ENCODE measurements at regions not wholly inside any gene's neighbourhood (a gene's known extent, or its start where the extent isn't known, plus 50 kb on each side); places are given as distances from the start of the nearest gene placed in this dataset.

DNA sequence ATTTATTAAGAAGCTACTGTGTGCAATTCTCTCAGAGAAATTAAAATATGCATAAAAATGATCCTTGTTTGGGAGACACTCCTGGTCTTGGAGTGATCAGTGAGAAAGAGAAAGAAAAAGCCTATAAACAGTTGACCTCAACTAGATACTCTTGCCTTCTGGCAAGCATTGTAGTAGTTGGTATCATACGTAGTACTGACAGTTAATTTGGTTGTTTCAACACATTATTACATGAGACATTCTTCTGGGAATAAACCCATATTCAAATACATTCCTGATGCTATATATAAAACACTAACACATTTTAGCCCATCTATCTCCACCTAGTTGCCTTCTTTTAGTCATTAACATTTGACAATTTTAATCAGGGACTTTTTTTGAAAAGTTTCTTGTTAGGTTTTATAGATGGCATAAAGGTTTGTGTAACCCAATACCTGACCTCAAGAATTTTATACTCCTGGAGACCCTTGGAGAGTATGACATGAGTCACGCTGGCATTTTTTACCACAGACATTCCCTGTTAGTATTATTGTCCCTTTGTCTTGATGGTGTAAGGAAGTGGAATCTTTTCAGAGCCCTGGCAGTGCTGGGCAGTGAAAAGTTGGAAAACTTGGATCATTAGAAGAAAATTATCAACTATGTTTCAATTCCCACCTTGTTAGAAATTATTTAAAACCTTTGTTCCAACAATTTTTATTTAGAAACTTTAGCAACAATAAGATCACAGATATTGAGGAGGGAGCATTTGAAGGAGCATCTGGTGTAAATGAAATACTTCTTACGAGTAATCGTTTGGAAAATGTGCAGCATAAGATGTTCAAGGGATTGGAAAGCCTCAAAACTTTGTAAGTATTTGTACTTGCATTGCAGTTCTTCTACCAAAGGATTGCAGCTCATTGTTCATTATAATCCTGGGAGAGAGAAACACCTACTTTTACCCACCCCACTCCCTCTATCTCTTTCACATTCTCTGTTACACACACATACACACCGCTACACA is 167.1 kb upstream of the PACRGL start:
- DNase-seq = no peak

DNA sequence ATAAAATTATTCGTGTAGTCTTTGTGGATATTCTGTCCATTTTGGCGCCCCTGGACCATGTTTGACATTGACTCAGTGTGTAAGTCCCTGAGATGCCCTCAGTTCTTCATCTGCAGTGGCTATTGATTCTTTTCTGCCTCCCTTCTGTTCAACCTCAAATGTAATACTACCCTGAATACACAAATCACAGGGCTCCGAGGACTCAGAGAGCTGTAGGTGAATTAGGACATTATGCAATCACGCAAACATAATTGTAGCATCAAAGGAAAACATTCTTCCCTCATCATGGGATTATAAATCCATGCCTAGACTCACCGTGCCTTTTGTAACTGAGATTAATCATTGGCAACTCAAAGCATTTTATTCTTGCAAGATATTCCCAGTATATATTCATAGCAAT is 161.4 kb upstream of the PACRGL start:
- no peak for DNase-seq

DNA sequence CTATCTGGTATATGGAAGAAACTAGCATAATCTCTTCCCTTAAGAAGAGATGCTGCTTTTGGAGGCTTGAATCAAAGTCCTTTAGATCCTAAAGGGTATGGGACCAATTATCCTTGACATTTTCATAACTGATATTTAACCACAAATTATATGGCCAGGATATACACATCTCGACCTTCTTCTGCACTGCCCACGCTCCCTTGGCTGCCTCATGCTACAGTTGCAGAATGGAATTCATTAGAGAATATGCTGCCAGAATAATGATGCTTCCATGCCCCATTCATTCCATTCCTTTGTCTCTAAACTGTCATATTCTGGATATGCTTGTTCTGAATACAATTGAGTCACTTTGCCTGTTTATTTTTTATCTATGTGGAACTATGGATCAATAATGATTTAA is 157.1 kb upstream of the PACRGL start:
- no peak for DNase-seq

DNA sequence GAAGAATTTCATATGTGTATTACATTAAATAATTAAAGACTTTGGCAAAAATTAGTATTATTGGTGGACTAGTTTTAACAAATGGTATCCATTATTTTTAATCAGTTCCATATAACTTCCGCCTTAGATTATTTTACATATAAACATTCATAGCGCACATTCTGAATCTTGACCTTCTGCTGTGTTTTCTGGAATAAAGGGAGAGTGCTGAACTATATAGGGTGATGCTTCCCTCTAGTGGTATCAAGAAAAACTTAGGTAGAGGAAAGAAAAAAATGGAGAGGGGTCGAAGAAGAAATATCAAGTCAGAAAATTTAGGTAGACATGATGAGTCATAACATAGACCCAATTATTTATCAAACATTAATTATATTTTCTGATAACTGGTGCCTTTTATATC is 155.6 kb upstream of the PACRGL start:
- peak; percentile 48 for DNase-seq

DNA sequence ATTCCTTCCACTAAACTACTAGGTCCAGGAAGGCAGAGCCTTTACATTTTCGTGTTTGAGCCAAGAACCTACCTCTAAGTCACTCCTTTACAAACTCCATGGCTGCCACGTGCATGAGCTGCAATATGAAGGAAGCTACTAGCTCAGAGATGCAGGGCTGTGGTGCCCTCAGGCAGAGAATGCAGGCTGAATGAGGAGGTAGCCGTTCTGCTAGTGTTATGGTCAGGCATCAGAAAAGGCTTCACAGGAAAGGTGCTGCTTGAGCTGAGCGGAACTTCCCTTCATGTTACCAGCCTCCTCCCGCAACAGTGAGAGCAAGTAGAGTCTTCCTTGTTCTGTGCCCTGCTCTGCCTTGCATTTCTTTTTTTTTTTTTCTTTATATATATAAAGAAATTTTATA is 148.3 kb upstream of the PACRGL start:
- no peak for DNase-seq

DNA sequence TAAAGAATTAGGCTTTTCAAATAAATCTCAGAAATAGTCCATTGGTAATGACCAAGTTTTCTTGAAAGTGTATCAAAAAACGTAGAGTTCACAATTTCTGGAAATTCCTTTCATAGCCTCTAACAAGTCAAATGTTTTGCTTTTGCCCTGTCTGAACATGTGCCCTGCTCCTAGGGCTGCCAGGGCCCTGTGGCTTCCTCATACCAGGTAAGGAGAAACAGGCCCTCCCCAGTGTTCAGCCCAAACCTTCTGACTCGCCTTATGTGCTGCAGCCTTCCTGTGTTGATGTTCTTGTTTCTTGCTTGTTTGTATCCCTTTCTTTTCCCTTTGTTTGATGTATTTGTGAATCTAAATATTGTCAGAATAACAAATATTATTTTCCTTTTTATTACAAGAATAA is 146.1 kb upstream of the PACRGL start:
- DNase-seq = no peak

DNA sequence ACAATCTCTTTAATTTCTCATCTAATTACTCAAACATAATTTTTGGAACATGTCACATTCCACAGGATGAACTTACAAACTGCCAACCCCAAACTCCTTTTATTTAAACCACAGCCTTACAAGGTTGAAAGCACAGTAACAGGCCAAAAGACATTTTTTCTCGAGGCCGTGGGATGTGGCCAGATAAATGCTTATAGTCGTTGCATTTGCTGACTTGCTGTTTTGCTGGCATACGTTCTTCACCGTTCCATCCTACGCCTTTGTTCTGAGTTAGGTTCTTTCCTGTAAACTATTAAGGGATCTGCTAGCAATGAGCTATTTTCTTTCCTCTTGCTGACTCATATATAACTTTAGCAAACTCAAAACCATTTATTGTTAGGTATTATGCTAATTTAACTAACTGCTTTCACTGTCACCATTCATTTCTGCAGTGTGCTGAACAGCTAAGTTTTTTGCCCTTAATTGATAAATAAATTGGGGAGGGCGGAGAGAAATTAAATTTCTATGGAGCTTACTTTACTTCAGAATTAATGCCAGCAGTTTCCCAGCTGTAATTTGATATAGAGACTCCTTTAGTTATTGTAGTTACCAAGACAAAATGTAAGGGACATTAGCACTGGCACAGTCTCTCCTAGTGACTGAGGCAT is 135.1 kb upstream of the PACRGL start:
- DNase-seq = no peak

DNA sequence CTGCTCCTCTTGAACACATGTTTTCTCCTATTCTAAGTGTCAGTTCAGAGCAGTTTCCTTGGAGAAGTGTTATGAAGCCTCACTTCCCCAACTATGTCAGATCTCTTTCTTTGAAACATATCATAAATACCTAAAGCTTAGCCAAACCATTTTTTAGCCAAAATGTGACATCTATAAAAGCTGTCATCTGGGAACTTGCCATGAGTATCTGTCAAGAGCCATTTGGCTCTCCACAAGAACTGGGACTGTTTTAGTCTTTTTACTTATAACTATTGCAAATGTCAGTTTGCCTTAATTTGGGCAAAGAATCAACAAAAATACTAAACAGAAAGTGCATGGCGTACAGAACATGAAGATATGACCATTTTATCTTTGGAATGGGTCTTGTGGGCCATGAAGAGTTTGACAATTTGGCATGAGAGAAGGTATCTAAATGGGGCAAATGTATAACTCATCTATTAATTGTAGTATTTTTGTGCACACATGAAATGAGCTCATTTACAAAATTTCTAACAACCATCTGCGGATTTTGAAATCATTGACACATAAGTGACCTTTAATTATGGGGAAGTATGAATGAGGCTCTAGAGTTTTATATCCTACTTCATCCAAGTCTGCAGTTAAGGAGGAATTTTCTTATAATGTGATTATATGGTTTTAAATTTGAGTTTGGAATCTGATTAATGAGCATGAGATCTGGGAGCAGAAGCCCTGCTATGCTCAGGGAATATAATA is 129.1 kb upstream of the PACRGL start:
- DNase-seq = no peak

DNA sequence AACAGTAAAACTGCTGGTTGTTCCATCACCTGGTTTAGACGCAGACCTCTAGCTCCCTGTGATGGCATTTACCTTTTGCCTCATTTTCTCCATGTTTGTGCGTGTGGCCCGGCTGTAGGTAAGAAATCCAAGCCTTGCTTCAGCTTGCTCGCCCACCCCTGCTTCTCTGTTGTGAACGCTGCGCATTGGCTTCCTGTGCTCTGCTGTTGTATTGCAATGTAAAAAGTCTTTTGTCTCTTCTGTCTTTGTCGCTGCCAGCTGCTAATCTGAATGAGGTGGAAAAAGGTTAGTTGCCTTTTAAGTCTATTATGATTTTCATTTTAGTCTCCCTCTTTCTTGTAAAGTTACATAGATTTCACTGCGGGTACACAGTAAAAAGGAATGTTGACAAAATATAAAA is 127.3 kb upstream of the PACRGL start:
- no peak for DNase-seq

DNA sequence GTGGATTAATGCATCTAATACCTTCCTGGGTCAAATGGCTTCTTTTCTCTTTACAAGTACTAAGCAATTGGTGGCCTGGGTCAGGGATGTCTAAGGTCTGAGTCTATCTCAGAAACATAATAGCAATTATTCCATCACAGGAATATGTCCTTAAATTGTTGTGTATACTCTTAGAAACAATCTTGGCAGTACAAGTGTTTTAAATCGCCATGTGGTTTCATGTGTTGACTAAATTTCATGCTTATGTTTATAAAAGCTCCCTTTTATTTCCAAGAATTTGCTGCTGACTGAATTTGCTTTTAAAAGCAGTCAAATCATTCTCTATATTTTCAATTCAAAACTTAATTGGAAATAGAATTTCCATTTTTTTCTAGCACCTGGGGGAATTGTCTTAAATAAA is 125.3 kb upstream of the PACRGL start:
- no peak for DNase-seq

DNA sequence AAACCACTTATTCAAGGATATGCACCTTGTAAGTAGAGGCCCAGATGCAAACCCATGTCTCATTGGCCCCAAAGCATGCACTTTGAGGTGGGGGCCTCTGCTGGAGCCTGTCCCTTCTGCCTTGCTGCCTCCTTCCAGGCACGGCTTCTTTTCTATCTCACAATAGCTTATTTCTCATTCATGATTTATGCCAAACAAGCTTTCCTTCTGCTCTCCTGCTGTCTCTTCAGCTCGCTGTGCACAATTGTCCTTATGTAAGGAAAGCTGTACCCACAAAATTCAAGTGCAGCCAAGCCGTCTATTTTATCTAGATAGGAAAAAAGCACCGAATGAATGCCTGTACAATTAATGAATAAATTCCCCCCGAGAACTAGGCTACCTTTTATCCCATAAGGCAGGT is 124.8 kb upstream of the PACRGL start:
- DNase-seq = no peak

DNA sequence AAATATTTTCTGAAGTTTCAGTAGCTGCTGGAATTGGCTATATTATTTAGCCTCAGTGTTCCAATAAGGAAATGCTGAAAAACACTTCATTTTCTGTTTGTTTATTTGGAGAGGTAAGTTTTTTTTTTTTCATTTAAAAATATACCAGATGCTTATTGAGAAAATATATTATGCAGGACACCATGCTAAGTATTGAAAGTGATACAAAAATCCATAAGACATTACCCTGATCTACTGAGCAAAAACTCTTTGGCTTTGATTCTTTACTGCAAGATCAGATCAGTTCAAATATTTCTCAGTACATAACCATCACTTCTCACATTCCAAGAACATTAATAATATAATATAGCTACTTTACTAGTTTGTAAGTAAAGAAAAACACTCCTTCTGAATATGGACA is 123.4 kb upstream of the PACRGL start:
- DNase-seq = no peak

DNA sequence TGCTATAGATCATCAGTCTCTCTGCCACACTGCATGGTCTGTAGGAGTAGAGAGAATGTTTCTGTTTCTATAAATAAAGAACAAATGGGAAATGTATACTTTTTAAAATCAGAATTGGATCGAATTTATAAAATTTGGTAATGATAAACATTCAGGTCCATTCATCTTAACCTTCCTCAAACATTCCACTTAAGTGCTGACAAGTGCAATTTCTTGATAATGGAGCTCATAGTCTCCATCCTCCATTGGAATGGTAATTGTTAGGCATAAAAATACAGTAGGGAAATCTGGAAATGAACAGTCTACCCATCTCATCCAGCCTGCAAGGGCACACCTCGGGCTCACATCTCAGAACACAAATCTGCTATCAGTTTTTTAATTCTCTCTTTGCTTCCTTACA is 122.6 kb upstream of the PACRGL start:
- no peak for DNase-seq

DNA sequence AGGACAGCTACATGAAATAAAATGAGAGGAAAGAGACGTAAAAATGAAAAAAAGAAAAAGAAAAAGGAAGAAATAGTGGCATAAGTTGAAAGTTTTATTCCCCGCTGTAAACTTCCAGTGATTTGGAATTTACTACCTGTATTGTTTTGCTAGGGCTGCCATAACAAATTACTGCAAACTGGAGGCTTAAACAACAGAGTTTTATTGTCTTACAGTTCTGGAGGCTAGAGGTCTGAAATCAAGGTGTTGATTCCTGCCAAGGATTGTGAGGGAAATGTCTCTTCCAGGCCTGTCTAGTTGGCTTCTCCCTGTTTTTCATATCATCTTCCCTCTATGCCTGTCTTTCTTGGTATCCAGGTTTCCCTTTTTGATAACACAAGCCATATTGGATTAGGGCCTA is 119.4 kb upstream of the PACRGL start:
- DNase-seq = no peak

DNA sequence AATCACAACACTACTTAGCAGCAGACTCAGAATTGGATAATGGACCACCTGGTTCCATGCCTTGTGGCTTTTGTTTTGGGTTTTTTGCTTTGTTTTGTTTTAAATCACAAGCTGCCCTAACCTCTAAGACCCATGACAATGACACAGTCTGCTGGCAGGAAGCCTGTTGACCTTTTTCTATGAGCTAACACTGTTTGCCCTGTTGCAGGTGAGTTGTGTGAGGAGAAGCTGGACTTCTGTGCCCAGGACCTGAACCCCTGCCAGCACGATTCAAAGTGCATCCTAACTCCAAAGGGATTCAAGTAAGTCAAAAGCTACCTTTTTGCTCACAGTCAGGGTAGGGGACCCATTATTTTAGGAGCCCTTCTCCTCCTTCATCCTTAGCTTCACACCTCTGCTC is 110.8 kb upstream of the PACRGL start:
- DNase-seq = no peak

DNA sequence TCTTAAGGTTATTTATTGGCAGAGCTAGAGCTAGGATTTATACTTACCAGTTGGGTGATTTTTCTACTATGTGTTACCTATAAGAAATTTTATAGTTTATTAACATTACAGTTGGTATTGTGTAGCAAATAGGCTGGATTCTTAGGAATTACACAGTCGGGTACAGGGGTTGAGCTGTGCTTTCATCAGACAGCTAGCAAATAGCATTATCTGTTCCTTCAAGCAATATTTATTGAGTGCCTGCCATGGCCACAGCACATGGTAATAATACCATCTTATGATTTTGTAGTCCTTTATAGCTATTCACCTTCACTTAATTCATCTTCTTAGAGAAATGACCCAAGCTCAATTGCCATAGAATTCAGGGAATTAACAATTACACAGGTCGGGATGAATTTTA is 109.4 kb upstream of the PACRGL start:
- DNase-seq = no peak

DNA sequence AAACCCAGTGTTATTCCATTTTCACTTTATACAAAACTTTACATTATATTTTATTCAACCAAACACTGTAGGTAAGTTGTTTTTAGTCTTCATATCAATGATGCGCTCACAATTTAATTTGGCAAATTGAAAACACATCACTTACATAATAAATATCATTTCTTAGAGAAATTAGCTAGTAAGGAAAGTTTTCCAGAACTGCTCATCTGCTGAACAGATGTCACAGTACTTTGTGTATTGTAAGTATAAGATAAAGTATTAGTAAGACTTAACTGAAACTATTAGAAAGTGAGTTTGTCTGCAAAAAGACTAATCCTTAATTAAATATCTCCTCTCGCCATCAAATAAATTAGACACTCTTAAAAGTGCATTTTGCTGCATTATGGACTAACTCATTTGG is 108.7 kb upstream of the PACRGL start:
- no peak for DNase-seq

DNA sequence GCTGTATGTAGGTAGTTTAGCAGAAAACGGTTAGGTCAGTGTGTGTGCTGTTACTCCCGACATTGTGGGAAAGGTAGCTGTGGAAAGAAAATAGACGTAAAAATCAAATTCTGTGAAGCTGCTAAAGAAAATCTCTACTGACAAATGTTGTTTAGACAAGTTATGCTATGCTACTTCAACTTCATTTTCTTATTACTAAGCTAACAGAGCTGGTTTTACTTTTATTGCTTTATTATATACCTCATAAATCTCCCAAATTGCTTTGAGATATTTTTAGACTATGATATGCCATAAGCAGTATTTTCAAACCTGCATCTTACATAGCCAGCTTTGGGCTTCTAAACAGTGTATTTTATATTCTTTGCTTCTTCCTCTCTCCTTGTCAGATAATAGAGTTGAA is 108.2 kb upstream of the PACRGL start:
- no peak for DNase-seq

DNA sequence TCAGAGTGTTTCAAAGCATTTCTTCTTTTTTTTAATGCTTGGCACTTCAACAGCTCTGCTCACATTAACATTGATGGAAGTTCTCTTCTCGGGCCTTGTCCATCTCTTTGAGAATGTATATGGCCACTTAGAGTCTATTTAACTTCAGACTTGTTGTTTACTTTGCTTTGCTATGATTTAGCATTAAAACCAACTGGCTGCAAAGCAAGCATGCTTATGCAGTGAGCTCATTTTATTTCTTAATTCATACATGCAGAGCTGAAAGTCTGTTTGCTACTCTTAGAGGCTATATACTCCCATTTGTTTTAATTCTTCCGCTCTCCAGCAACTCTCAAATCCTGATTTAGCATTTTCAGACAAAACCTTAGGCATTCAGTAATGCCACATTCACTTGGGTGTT is 107.6 kb upstream of the PACRGL start:
- no peak for DNase-seq

DNA sequence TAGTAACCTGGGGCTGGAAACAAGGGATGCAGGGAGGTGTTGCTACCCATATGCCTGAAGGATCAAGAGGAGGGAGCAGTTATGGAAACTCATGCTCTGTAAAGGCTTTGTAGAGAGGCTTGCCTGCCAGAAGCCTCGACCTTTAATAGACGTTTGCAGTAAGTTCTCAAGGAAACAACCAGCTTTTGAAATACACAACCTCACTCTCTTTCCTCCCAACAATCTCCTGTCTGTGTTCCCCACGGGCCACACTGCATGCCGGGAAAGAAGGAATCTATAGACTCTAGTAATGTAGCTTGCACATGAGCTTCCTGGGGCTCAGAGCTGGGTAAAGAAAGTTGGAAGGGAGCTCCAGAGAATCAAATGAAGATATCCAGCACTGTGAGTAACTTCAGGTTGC is 101.6 kb upstream of the PACRGL start:
- DNase-seq = no peak

DNA sequence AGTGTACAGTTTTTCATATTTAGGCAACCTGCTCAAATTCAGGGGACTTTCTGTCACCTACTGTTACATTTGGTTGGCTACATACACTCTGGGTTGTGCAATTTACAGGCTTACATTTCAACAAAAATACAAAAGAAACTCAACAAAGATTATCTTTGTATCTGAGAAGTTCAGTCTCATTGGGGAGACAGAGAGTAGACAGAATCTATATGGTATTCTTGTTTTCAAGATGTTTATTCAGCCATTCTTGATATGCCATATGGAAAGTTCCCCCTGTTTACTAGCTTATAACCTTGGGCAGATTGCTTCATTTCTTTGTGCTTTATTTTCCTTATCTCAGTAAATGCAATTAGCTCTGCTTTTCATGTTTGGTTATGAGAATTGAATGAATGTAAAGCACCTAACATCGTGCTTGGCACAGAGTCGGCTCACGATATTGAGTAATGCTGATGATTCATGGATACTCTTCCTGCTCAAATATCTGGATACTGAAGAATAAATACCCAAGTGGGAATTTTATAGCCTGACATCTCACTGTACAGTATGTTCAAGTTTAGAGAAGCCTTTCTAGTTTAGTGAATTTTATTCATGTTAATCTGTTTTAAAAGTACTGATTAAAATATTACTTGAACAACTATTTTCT is 96.5 kb upstream of the PACRGL start:
- no peak for DNase-seq

DNA sequence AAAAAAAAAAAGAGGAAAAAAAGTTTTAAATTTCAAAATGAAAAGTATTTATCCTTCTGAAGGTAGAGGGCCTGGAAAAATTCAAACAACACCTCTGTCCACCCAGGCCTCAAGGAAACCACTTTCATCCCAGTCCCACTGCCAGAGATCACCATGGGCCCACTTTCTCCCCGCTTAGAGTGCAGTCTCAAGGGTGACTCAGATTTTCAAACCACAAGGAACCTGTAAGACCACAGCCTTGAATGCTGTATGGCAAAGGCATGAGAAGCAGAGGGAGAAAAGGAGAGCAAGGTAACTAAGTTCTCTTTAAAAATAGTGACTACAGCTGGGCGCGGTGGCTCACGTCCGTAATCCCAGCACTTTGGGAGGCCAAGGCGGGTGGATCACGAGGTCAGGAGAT is 87.9 kb upstream of the PACRGL start:
- no peak for DNase-seq

DNA sequence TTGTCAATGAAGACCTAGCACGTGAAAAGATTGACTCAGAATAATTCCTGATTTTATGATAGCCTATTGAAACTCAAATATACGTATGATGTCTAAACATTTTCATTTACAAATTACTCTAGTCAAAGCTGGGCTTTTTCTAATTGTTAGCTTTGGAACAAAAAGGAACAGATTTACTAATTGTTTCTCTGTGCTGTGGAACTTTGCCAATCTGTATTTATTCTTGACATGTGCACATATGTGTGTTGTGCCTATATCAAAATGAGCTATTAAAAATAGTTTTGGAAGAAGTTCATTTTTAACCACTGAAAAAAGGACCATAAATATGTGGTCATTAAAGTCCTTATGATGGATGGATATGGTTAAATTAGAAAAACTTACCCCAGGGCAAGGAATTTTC is 85.4 kb upstream of the PACRGL start:
- no peak for DNase-seq

Data from NCI-H2227 treated with DMSO at 0.1 percent for 48 hours (cell line).